ENCODE measurements at regions not wholly inside any gene's neighbourhood (a gene's known extent, or its start where the extent isn't known, plus 50 kb on each side); places are given as distances from the start of the nearest gene placed in this dataset.

GRCh38 chr7:54252256-54253035, 289.7 kb upstream of the VSTM2A start:
- TF ChIP-seq CTCF (IDR thresholded peaks at IDR 0.05; ENCODE audit: insufficient read depth, low read length, missing control alignments), result no peak
- ChIA-PET POLR2A (no interaction called here), CTCF (no interaction called here)
- no peak overlapping the region for H3K4me3 ChIP-seq (ENCODE audit: low read depth, low read length)
- DNase-seq (ENCODE audit: low read depth, low spot score), result no peak

GRCh38 chr7:54253036-54253373, 289.2 kb upstream of the VSTM2A start:
- ChIA-PET CTCF (no interaction called here), POLR2A (no interaction called here)
- H3K4me3 ChIP-seq (ENCODE audit: low read depth, low read length), result no peak overlapping the region
- TF ChIP-seq CTCF (IDR thresholded peaks at IDR 0.05; ENCODE audit: insufficient read depth, low read length, missing control alignments), result no peak
- no peak for DNase-seq (ENCODE audit: low read depth, low spot score)

DNA sequence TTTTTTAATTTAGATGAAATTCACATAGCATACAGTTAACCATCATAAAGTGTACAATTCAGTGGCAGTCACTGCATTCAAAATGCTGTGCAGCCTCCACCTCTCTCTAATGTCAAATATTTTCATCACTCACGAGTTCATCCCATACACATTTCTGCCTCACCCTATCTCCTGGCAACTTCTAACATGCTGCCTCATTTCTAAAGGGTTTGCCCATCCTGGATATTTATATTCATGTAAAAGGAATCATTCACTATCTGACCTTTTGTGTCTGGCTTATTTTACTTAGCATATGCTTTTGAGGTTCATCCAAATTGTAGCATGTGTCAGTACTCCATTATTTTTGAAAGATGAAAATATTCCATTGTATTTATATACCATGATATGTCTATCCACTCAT, 286.9 kb upstream of the VSTM2A start:
- no peak for TF ChIP-seq CTCF (IDR thresholded peaks at IDR 0.05; ENCODE audit: insufficient read depth, low read length, missing control alignments)
- H3K4me3 ChIP-seq (ENCODE audit: low read depth, low read length), result no peak overlapping the region
- no peak for DNase-seq (ENCODE audit: low read depth, low spot score)
- ChIA-PET POLR2A (no interaction called here), CTCF (no interaction called here)

GRCh38 chr7:54259185-54259584, 283.0 kb upstream of the VSTM2A start:
- no peak overlapping the region for H3K4me3 ChIP-seq (ENCODE audit: low read depth, low read length)
- POLR2A ChIA-PET, result no interaction called here
- CTCF ChIA-PET, result no interaction called here
- TF ChIP-seq CTCF (IDR thresholded peaks at IDR 0.05; ENCODE audit: insufficient read depth, low read length, missing control alignments), result no peak
- no peak for DNase-seq (ENCODE audit: low read depth, low spot score)

- ChIA-PET POLR2A (no interaction called here), CTCF (no interaction called here)
- no peak for DNase-seq (ENCODE audit: low read depth, low spot score)
- TF ChIP-seq CTCF (IDR thresholded peaks at IDR 0.05; ENCODE audit: insufficient read depth, low read length, missing control alignments), result no peak
- no peak overlapping the region for H3K4me3 ChIP-seq (ENCODE audit: low read depth, low read length)
These were observed 281.2 kb upstream of the VSTM2A start for GRCh38 chr7:54260941-54261371.

DNA sequence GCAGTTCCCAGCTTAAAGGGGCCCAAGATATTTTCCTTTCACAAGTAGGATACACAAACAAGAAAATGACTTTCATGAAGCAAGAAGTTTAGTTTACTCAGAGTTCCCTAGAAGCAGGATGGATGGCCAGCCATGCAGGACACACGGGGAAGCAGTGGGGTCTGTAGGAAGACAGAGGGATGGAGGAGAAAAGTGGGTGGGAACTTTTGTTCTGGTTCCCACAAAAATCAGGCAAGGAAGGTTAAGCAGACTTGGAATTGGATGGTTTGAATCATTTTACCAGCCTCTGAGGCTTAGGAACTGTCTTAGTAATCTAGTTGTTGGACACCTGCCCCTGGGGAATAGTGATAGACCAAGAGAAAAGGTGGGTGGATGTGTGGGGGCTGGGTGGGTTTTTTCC, 263.3 kb upstream of the VSTM2A start:
- POLR2A ChIA-PET, result no interaction called here
- TF ChIP-seq CTCF (IDR thresholded peaks at IDR 0.05; ENCODE audit: insufficient read depth, low read length, missing control alignments), result no peak
- DNase-seq (ENCODE audit: low read depth, low spot score), result no peak
- CTCF ChIA-PET, result no interaction called here
- H3K4me3 ChIP-seq (ENCODE audit: low read depth, low read length), result no peak overlapping the region

Data from AG04449 (cell line).